ENCODE measurements at regions not wholly inside any gene's neighbourhood (a gene's known extent, or its start where the extent isn't known, plus 50 kb on each side); places are given as distances from the start of the nearest gene placed in this dataset.

DNA sequence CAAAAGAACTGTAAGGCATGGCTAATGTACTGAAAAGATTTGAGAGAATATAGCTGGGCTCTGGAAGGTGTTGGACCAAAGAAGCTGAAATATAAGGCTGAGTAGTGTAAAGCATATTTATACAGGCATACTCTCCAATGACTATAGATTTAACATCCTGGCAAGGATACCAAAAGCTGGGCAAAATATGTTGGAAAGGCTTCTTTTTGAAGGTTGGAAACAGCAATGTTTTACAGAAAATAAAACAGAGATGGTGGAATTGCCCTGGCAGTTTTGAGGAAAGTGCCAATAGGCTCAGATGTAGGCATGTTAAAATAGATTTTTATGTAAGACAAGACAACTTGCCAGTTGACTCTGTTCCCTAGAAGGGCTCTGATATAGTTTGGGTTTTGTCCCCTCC, 184.1 kb upstream of the SHISA6 start (continued):
- TF ChIP-seq, protein P1, sequence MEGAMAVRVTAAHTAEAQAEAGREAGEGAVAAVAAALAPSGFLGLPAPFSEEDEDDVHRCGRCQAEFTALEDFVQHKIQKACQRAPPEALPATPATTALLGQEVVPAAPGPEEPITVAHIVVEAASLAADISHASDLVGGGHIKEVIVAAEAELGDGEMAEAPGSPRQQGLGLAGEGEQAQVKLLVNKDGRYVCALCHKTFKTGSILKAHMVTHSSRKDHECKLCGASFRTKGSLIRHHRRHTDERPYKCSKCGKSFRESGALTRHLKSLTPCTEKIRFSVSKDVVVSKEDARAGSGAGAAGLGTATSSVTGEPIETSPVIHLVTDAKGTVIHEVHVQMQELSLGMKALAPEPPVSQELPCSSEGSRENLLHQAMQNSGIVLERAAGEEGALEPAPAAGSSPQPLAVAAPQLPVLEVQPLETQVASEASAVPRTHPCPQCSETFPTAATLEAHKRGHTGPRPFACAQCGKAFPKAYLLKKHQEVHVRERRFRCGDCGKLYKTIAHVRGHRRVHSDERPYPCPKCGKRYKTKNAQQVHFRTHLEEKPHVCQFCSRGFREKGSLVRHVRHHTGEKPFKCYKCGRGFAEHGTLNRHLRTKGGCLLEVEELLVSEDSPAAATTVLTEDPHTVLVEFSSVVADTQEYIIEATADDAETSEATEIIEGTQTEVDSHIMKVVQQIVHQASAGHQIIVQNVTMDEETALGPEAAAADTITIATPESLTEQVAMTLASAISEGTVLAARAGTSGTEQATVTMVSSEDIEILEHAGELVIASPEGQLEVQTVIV (IDR thresholded peaks at IDR 0.05; ENCODE audit: borderline replicate concordance, partially characterized antibody), result no peak
- no peak for TF ChIP-seq CBX3 (IDR thresholded peaks at IDR 0.05; ENCODE audit: borderline replicate concordance, low read depth)

DNA sequence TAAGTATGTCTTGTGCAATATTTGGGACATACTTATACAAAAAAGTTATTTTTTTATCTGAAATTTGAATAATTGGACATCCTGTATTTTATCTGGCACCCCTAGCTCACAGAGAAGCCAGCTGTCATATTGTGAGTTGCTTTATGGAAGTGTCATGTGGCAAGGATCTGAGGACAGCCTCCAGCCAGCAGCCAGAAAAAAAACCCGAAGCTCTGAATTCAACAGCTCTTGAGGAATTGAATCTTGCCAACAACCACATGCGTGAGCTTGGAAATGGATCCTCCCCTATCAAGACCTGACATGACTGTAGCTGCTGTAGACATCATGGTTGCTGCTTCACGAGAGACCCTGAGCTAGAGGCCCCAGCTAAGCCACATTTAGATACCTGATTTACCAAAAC, 187.2 kb upstream of the SHISA6 start:
- Histone ChIP-seq H3K4me1 (ENCODE audit: control insufficient read depth, insufficient read depth, low read length) (no peaks in the 10 kb centered on the region), H3K4me2 (ENCODE audit: control insufficient read depth, insufficient read depth) (no peak overlapping the region), H3K9ac (ENCODE audit: control insufficient read depth, insufficient read depth, low read length) (no peak overlapping the region), H3K27me3 (replicated peaks in 1 of 2; ENCODE audit: control insufficient read depth in 2 of 2, insufficient read depth in 2 of 2, low read length in 1 of 2) (no peaks in the 10 kb centered on the region), H2AFZ (ENCODE audit: control insufficient read depth, low read depth, low read length) (no peak overlapping the region), H3K4me3 (no peak overlapping the region), H3K36me3 (ENCODE audit: control insufficient read depth in 2 of 2, insufficient read depth in 2 of 2, low read length in 1 of 2) (no peaks in the 10 kb centered on the region), H3K9me3 (replicated peaks; ENCODE audit: control insufficient read depth, insufficient read depth, low read length) (no peaks in the 10 kb centered on the region), H3K27ac (ENCODE audit: control insufficient read depth, insufficient read depth) (no peak overlapping the region), H4K20me1 (ENCODE audit: control insufficient read depth, insufficient read depth) (no peaks in the 10 kb centered on the region), H3K79me2 (ENCODE audit: control insufficient read depth, insufficient read depth, low read length) (no peaks in the 10 kb centered on the region)
- RAD21 ChIA-PET (ENCODE audit: unreplicated experiment), result no interaction called here
- ATAC-seq (no peak), FAIRE-seq (no peak), DNase-seq (ENCODE audit: low read depth, low spot score) (no peak)
- POLR2A ChIA-PET, result no interaction called here
- no TSS peak for BruUV-seq (replicated peaks)
- in situ Hi-C loops (cut with MboI) (no loop called here), intact Hi-C loops (cut with micrococcal nuclease; ENCODE audit: unreplicated experiment) (no loop called here)
- CTCF ChIA-PET, result no interaction called here
- WGBS (ENCODE audit: insufficient coverage, insufficient replicate concordance, low lambda C conversion rate, missing lambda C conversion rate), result 15% methylated on average over 3 of the region's 3 CpGs
- no peak for TF ChIP-seq CREM (IDR thresholded peaks at IDR 0.05; ENCODE audit: low read depth)
- TF ChIP-seq, protein P2, sequence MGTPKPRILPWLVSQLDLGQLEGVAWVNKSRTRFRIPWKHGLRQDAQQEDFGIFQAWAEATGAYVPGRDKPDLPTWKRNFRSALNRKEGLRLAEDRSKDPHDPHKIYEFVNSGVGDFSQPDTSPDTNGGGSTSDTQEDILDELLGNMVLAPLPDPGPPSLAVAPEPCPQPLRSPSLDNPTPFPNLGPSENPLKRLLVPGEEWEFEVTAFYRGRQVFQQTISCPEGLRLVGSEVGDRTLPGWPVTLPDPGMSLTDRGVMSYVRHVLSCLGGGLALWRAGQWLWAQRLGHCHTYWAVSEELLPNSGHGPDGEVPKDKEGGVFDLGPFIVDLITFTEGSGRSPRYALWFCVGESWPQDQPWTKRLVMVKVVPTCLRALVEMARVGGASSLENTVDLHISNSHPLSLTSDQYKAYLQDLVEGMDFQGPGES (IDR thresholded peaks at IDR 0.05), result no peak
- SMC1A ChIA-PET (ENCODE audit: uncharacterized antibody, unreplicated experiment), result no interaction called here
